H9 (cell line): ENCODE measurements at regions not wholly inside any gene's neighbourhood (a gene's known extent, or its start where the extent isn't known, plus 50 kb on each side); places are given as distances from the start of the nearest gene placed in this dataset.

ENCODE experiments used
- DNase-seq: peaks from one replicate; pipeline ENCODE4 v3.0.0-alpha.2; 2017
- H2AFZ ChIP-seq: one replicate; pipeline ENCODE4 v1.6.1; 2013; ENCODE audit warnings: mild to moderate bottlenecking, low read length, control low read depth, moderate library complexity
- H2AK5ac ChIP-seq: 2 replicates; pipeline ENCODE4 v1.6.1; 2013; ENCODE audit warnings: low read length, control low read depth, mixed read lengths; ENCODE audit not compliant: insufficient read length
- H2BK120ac ChIP-seq: one replicate; pipeline ENCODE4 v1.6.1; 2013; ENCODE audit warnings: low read depth, mild to moderate bottlenecking, low read length, control low read depth, inconsistent platforms; ENCODE audit not compliant: poor library complexity, severe bottlenecking
- H2BK12ac ChIP-seq: 2 replicates; pipeline ENCODE4 v1.6.1; 2013; ENCODE audit warnings: low read length, control low read depth, mixed read lengths, low read depth; ENCODE audit not compliant: insufficient read length
- H2BK15ac ChIP-seq: 2 replicates; pipeline ENCODE4 v1.6.1; 2013; ENCODE audit warnings: low read depth, low read length, control low read depth
- H2BK20ac ChIP-seq: one replicate; pipeline ENCODE4 v1.6.1; 2013; ENCODE audit warnings: low read depth, mild to moderate bottlenecking, low read length, control low read depth, inconsistent platforms; ENCODE audit not compliant: poor library complexity, severe bottlenecking
- H2BK5ac ChIP-seq: 2 replicates; pipeline ENCODE4 v1.6.1; 2013; ENCODE audit warnings: low read length, control low read depth, mixed read lengths; ENCODE audit not compliant: insufficient read length
- H3K14ac ChIP-seq: 2 replicates; pipeline ENCODE4 v1.6.1; 2013; ENCODE audit warnings: low read length, control low read depth; ENCODE audit not compliant: insufficient read depth
- H3K18ac ChIP-seq: 2 replicates; pipeline ENCODE4 v1.6.1; 2013; ENCODE audit warnings: low read depth, mild to moderate bottlenecking, mixed read lengths, low read length, control low read depth; ENCODE audit not compliant: insufficient read length
- H3K23ac ChIP-seq: 2 replicates; pipeline ENCODE4 v1.6.1; 2013; ENCODE audit warnings: low read length, control low read depth, mixed read lengths, low read depth; ENCODE audit not compliant: insufficient read length
- H3K23me2 ChIP-seq: 2 replicates; pipeline ENCODE4 v1.6.1; 2013; ENCODE audit warnings: low read depth, mild to moderate bottlenecking, mixed read lengths, low read length, control low read depth; ENCODE audit not compliant: insufficient read length, poor library complexity, severe bottlenecking
- H3K27ac ChIP-seq: 2 replicates; pipeline ENCODE4 v1.5.1; 2013; ENCODE audit warnings: low read length, control low read depth, mixed read lengths, low read depth; ENCODE audit not compliant: insufficient read length
- H3K27me3 ChIP-seq: 2 replicates; pipeline ENCODE4 v1.6.1; 2013; ENCODE audit warnings: low read length, control low read depth, inconsistent platforms; ENCODE audit not compliant: insufficient read depth
- H3K4ac ChIP-seq: 2 replicates; pipeline ENCODE4 v1.6.1; 2013; ENCODE audit warnings: low read depth, mild to moderate bottlenecking, control low read depth, inconsistent platforms, low read length, moderate library complexity
- H3K4me1 ChIP-seq: 2 replicates; pipeline ENCODE4 v1.6.1; 2013; ENCODE audit warnings: low read length, control low read depth, inconsistent platforms; ENCODE audit not compliant: insufficient read depth
- H3K4me2 ChIP-seq: 2 replicates; pipeline ENCODE4 v1.6.1; 2013; ENCODE audit warnings: low read length, control low read depth, mixed read lengths; ENCODE audit not compliant: insufficient read length, insufficient read depth
- H3K56ac ChIP-seq: 2 replicates; pipeline ENCODE4 v1.6.1; 2013; ENCODE audit warnings: low read depth, mild to moderate bottlenecking, mixed read lengths, low read length, control low read depth; ENCODE audit not compliant: insufficient read length
- H3K79me1 ChIP-seq: 2 replicates; pipeline ENCODE4 v1.6.1; 2013; ENCODE audit warnings: low read depth, mild to moderate bottlenecking, moderate library complexity, low read length, control low read depth, inconsistent platforms; ENCODE audit not compliant: insufficient read depth, poor library complexity, severe bottlenecking
- H3K79me2 ChIP-seq: 2 replicates; pipeline ENCODE4 v1.6.1; 2013; ENCODE audit warnings: low read length, control low read depth, inconsistent platforms; ENCODE audit not compliant: insufficient read depth
- H3K9ac ChIP-seq: 2 replicates; pipeline ENCODE4 v1.6.1; 2013; ENCODE audit warnings: low read length, control low read depth, mixed read lengths; ENCODE audit not compliant: insufficient read length; ENCODE audit errors: extremely low read depth
- H3K9me3 ChIP-seq: one replicate; pipeline ENCODE4 v1.6.1; 2013; ENCODE audit warnings: low read depth, low read length, inconsistent platforms; ENCODE audit not compliant: control insufficient read depth
- H3T11ph ChIP-seq: one replicate; pipeline ENCODE4 v1.6.1; 2013; ENCODE audit warnings: mild to moderate bottlenecking, low read length, control low read depth, inconsistent platforms
- H4K20me1 ChIP-seq: one replicate; pipeline ENCODE4 v1.6.1; 2013; ENCODE audit not compliant: control insufficient read depth, insufficient read length, insufficient read depth
- H4K5ac ChIP-seq: 2 replicates; pipeline ENCODE4 v1.6.1; 2013; ENCODE audit warnings: low read depth, mild to moderate bottlenecking, mixed read lengths, low read length, control low read depth; ENCODE audit not compliant: insufficient read length
- H4K8ac ChIP-seq: replicated peaks from 2 replicates; pipeline ENCODE4 v1.6.1; 2013; ENCODE audit warnings: low read length, control low read depth, mixed read lengths, low read depth; ENCODE audit not compliant: insufficient read length
- H4K91ac ChIP-seq: 2 replicates; pipeline ENCODE4 v1.6.1; 2013; ENCODE audit warnings: low read depth, mild to moderate bottlenecking, moderate library complexity, mixed read lengths, low read length, control low read depth; ENCODE audit not compliant: insufficient read length
- H3K27ac Mint-ChIP-seq, 3 experiments: 2 replicates in 2 of 3; 3 replicates in 1 of 3; pipeline ENCODE4 v1.8.0; 2020 to 2021; ENCODE audit warnings: mixed read lengths in 3 of 3, mild to moderate bottlenecking in 1 of 3, moderate library complexity in 1 of 3
- H3K27me3 Mint-ChIP-seq: 2 replicates; pipeline ENCODE4 v1.8.0; 2021; ENCODE audit warnings: low read depth, mild to moderate bottlenecking, moderate library complexity, mixed read lengths
- H3K36me3 Mint-ChIP-seq, 3 experiments: 2 replicates in 2 of 3; 3 replicates in 1 of 3; pipeline ENCODE4 v1.8.0; 2020 to 2021; ENCODE audit warnings: low read depth in 3 of 3, mixed read lengths in 3 of 3; ENCODE audit not compliant: insufficient read depth in 1 of 3
- H3K4me1 Mint-ChIP-seq, 2 experiments: 2 replicates each; pipeline ENCODE4 v1.8.0; 2020; ENCODE audit warnings: mixed read lengths in 2 of 2
- H3K4me3 Mint-ChIP-seq, 2 experiments: 2 replicates in 1 of 2; 3 replicates in 1 of 2; pipeline ENCODE4 v1.8.0; 2020 to 2021; ENCODE audit warnings: mild to moderate bottlenecking in 2 of 2, mixed read lengths in 2 of 2, moderate library complexity in 1 of 2
- H3K9me3 Mint-ChIP-seq, 2 experiments: 2 replicates in 1 of 2; 3 replicates in 1 of 2; pipeline ENCODE4 v1.8.0; 2020; ENCODE audit warnings: mild to moderate bottlenecking in 2 of 2, mixed read lengths in 2 of 2, moderate library complexity in 1 of 2
- CTCF ChIP-seq: fragments of 200-600 bp; sonication (generic); conservative IDR thresholded peaks from 3 replicates; pipeline ENCODE4 v1.8.0; 2021; ENCODE audit warnings: antibody characterized with exemption, mild to moderate bottlenecking
- WGBS: extraction: QIAGEN DNeasy Blood & Tissue Kit; methylation state at CpG from one replicate; pipeline ENCODE4 v1.1.7; 2013; ENCODE audit warnings: missing lambda C conversion rate, low lambda C conversion rate, mixed read lengths; ENCODE audit not compliant: insufficient read length; ENCODE audit errors: extremely low coverage; 5-methylcytosine and 5-hydroxymethylcytosine counted together

- Histone ChIP-seq H3K18ac (no peak overlapping the region), H3K27ac (no peak overlapping the region), H2BK15ac (no peak overlapping the region), H3K79me1 (no peaks in the 10 kb centered on the region), H3K23me2 (no peaks in the 10 kb centered on the region), H3K56ac (no peak overlapping the region), H3K4ac (no peak overlapping the region), H3K79me2 (no peaks in the 10 kb centered on the region), H3K23ac (no peak overlapping the region), H2BK20ac (no peak overlapping the region), H2BK5ac (no peak overlapping the region), H3K9ac (no peak overlapping the region), H2AK5ac (no peak overlapping the region), H4K20me1 (no peaks in the 10 kb centered on the region), H4K8ac (no peak overlapping the region), H2BK12ac (no peak overlapping the region), H3K4me2 (no peak overlapping the region), H3K9me3 (no peaks in the 10 kb centered on the region), H4K91ac (no peak overlapping the region), H3T11ph (no peak overlapping the region), H2BK120ac (no peak overlapping the region), H4K5ac (no peak overlapping the region), H3K14ac (no peak overlapping the region; the same call in 1 of the 2 replicates), H3K4me1 (peaks cover 3% of the 10 kb centered on the region; the same call in 1 of the 2 replicates), H2AFZ (no peak overlapping the region), H3K27me3 (no peaks in the 10 kb centered on the region)
- Mint-ChIP-seq H3K27ac (no peak overlapping the region), H3K4me1 (peaks cover 5 to 12% of the 10 kb centered on the region in 2 experiments), H3K4me3 (no peak overlapping the region), H3K27me3 (no peaks in the 10 kb centered on the region), H3K36me3 (no peaks in the 10 kb centered on the region), H3K9me3 (no peaks in the 10 kb centered on the region)
- no peak for TF ChIP-seq CTCF
- DNase-seq = no peak
- no CpG with 5 or more reads among the region's 27 CpGs for WGBS
These were observed 67.1 kb upstream of the CTDP1 start for GRCh38 chr18:79612291-79613108.
